ENCODE measurements at regions not wholly inside any gene's neighbourhood (a gene's known extent, or its start where the extent isn't known, plus 50 kb on each side); places are given as distances from the start of the nearest gene placed in this dataset.
A peak's percentile ranks its signal among the peaks of the same experiment; 100 is the strongest.

- H3K9ac ChIP-seq (ENCODE audit: insufficient read depth, low read depth, low read length), result no peak overlapping the region
- intact Hi-C loops (cut with micrococcal nuclease; ENCODE audit: unreplicated experiment), result no loop called here
- POLR2A ChIA-PET, result no interaction called here
- ATAC-seq, result no peak
- H3K4me3 ChIP-seq (replicated peaks in 1 of 3; ENCODE audit: insufficient read depth in 1 of 3, low read depth in 2 of 3, low read length in 3 of 3), result no peak overlapping the region
- no peak overlapping the region for H2AFZ ChIP-seq (ENCODE audit: low read length)
- no peaks in the 10 kb centered on the region for H4K20me1 ChIP-seq (ENCODE audit: insufficient read depth, low read length)
- CTCF ChIA-PET (ENCODE audit: low intra/inter-chr PET ratio, low total read pairs), result no interaction called here
- DNase-seq (ENCODE audit: low spot score), result no peak
- no peak for FAIRE-seq
- BruUV-seq (replicated peaks), result no TSS peak
- in situ Hi-C loops (cut with HindIII; ENCODE audit: extremely low pct_ligation_motif_present, low pct_unique_long_range_greater_than_20kb), result no loop called here
- 86% methylated on average over 2 of the region's 2 CpGs for WGBS (ENCODE audit: low lambda C conversion rate)
- H3K4me2 ChIP-seq (ENCODE audit: low read depth, low read length), result no peak overlapping the region
- H3K36me3 ChIP-seq (replicated peaks in 1 of 2; ENCODE audit: control insufficient read depth in 1 of 2, insufficient read depth in 2 of 2, low read length in 2 of 2), result no peaks in the 10 kb centered on the region
- no peaks in the 10 kb centered on the region for H3K27me3 ChIP-seq (ENCODE audit: control insufficient read depth in 1 of 2, insufficient read depth in 2 of 2, low read length in 2 of 2)
- no peaks in the 10 kb centered on the region for H3K79me2 ChIP-seq (ENCODE audit: insufficient read depth, low read length)
- H3K9me3 ChIP-seq (ENCODE audit: low read length), result no peaks in the 10 kb centered on the region
- no peaks in the 10 kb centered on the region for H3K4me1 ChIP-seq (ENCODE audit: insufficient read depth, low read length)
- H3K27ac ChIP-seq (ENCODE audit: extremely low read length, insufficient read depth, low read length), result no peak overlapping the region
- TF ChIP-seq KLF6 (CRISPR knock-in tag; IDR thresholded peaks at IDR 0.05), result no peak
- no peak for TF ChIP-seq ELF3 (CRISPR knock-in tag; IDR thresholded peaks at IDR 0.05)
- no peak for TF ChIP-seq SUZ12 (IDR thresholded peaks at IDR 0.05; ENCODE audit: low read depth, low read length)
- no peak for TF ChIP-seq CREB3 (CRISPR knock-in tag; IDR thresholded peaks at IDR 0.05)
Measured at GRCh38 chr4:59500103-59500502, 1700.0 kb upstream of the ADGRL3 start.

- Histone ChIP-seq H3K36me3 (replicated peaks in 1 of 2; ENCODE audit: control insufficient read depth in 1 of 2, insufficient read depth in 2 of 2, low read length in 2 of 2) (no peaks in the 10 kb centered on the region), H3K4me3 (replicated peaks in 1 of 3; ENCODE audit: insufficient read depth in 1 of 3, low read depth in 2 of 3, low read length in 3 of 3) (no peak overlapping the region), H3K79me2 (ENCODE audit: insufficient read depth, low read length) (no peaks in the 10 kb centered on the region), H3K4me2 (ENCODE audit: low read depth, low read length) (no peak overlapping the region), H3K9me3 (ENCODE audit: low read length) (no peaks in the 10 kb centered on the region), H3K27ac (ENCODE audit: extremely low read length, insufficient read depth, low read length) (no peak overlapping the region), H3K27me3 (ENCODE audit: control insufficient read depth in 1 of 2, insufficient read depth in 2 of 2, low read length in 2 of 2) (no peaks in the 10 kb centered on the region), H3K4me1 (ENCODE audit: insufficient read depth, low read length) (no peaks in the 10 kb centered on the region), H2AFZ (ENCODE audit: low read length) (no peak overlapping the region), H3K9ac (ENCODE audit: insufficient read depth, low read depth, low read length) (no peak overlapping the region), H4K20me1 (ENCODE audit: insufficient read depth, low read length) (no peaks in the 10 kb centered on the region)
- TF ChIP-seq NCOR1 (IDR thresholded peaks at IDR 0.05; ENCODE audit: borderline replicate concordance, low read length) (no peak), DDIT3 (CRISPR knock-in tag; IDR thresholded peaks at IDR 0.05) (no peak), ZC3H4 (CRISPR knock-in tag; IDR thresholded peaks at IDR 0.05; ENCODE audit: borderline replicate concordance) (no peak), ZKSCAN8 (CRISPR knock-in tag; IDR thresholded peaks at IDR 0.05; ENCODE audit: borderline replicate concordance) (no peak), MAFF (IDR thresholded peaks at IDR 0.05; ENCODE audit: low read depth, low read length) (peak; percentile 87), PBX3 (CRISPR knock-in tag; IDR thresholded peaks at IDR 0.05; ENCODE audit: borderline replicate concordance) (no peak), KLF11 (CRISPR knock-in tag; IDR thresholded peaks at IDR 0.05) (no peak), ZNF576 (CRISPR knock-in tag; IDR thresholded peaks at IDR 0.05) (no peak), HNF4A (CRISPR knock-in tag; IDR thresholded peaks at IDR 0.05) (no peak), CREB1 (IDR thresholded peaks at IDR 0.05) (no peak), CREB1 (CRISPR knock-in tag; IDR thresholded peaks at IDR 0.05) (no peak), MAFK (conservative IDR thresholded peaks at IDR 0.05 in 1 of 2, IDR thresholded peaks at IDR 0.05 in 1 of 2; ENCODE audit: low read length in 2 of 2) (peak; percentile 80 to 93)
- BruUV-seq (replicated peaks), result no TSS peak
- no peak for FAIRE-seq
- ChIA-PET POLR2A (no interaction called here), CTCF (ENCODE audit: low intra/inter-chr PET ratio, low total read pairs) (no interaction called here)
- intact Hi-C loops (cut with micrococcal nuclease; ENCODE audit: unreplicated experiment), result no loop called here
- DNase-seq (ENCODE audit: low spot score), result no peak
- 0% methylated on average over 1 of the region's 1 CpG for WGBS (ENCODE audit: low lambda C conversion rate)
- no peak for ATAC-seq
- in situ Hi-C loops (cut with HindIII; ENCODE audit: extremely low pct_ligation_motif_present, low pct_unique_long_range_greater_than_20kb), result no loop called here
Measured at GRCh38 chr4:59503731-59504130, 1696.4 kb upstream of the ADGRL3 start.
